ENCODE measurements at regions not wholly inside any gene's neighbourhood (a gene's known extent, or its start where the extent isn't known, plus 50 kb on each side); places are given as distances from the start of the nearest gene placed in this dataset.
"Not testable (repeated sequence)": the region's sequence is repeated elsewhere in the genome, so short reads cannot be mapped to it uniquely, and the experiment has no call there.

- Histone ChIP-seq H3K9ac (ENCODE audit: low read length) (no peak overlapping the region), H3K4ac (ENCODE audit: low read depth, low read length) (no peak overlapping the region), H3K4me1 (ENCODE audit: control insufficient read depth, low read depth, low read length) (no peaks in the 10 kb centered on the region), H2BK120ac (ENCODE audit: low read depth, low read length) (no peak overlapping the region), H3K79me1 (ENCODE audit: low read length) (no peaks in the 10 kb centered on the region), H3K27me3 (ENCODE audit: insufficient read depth, low read length, poor library complexity) (no peaks in the 10 kb centered on the region), H3K79me2 (ENCODE audit: control insufficient read depth, insufficient read depth, low read length) (no peaks in the 10 kb centered on the region), H2BK5ac (ENCODE audit: low read length) (no peak overlapping the region), H3K4me2 (ENCODE audit: low read length) (no peak overlapping the region), H3K36me3 (ENCODE audit: control insufficient read depth, insufficient read depth, low read length) (no peaks in the 10 kb centered on the region), H4K5ac (ENCODE audit: low read length) (no peak overlapping the region), H3K56ac (ENCODE audit: low read length) (no peak overlapping the region), H3K18ac (ENCODE audit: low read length) (no peak overlapping the region), H2BK15ac (replicated peaks; ENCODE audit: low read depth) (no peak overlapping the region), H3K4me3 (ENCODE audit: low read length) (no peak overlapping the region), H3K23ac (ENCODE audit: low read length) (no peak overlapping the region), H2AK5ac (ENCODE audit: low read length) (no peak overlapping the region), H3K27ac (ENCODE audit: low read depth, low read length) (no peak overlapping the region), H4K8ac (ENCODE audit: low read depth, low read length) (no peak overlapping the region)
- DNase-seq, result no peak
- WGBS (ENCODE audit: extremely low coverage, insufficient coverage, low lambda C conversion rate), result no CpG with 5 or more reads among the region's 3 CpGs
These were observed 80.4 kb upstream of the GNAQ start for GRCh38 chr9:78112004-78112403.

GRCh38 chr9:78109075-78109474 lies 77.5 kb upstream of the GNAQ start:
- no peak overlapping the region for H3K27ac ChIP-seq (ENCODE audit: low read depth, low read length)
- no CpG with 5 or more reads among the region's 2 CpGs for WGBS (ENCODE audit: extremely low coverage, insufficient coverage, low lambda C conversion rate)
- H3K79me2 ChIP-seq (ENCODE audit: control insufficient read depth, insufficient read depth, low read length), result no peaks in the 10 kb centered on the region
- no peak overlapping the region for H3K4ac ChIP-seq (ENCODE audit: low read depth, low read length)
- H3K27me3 ChIP-seq (ENCODE audit: insufficient read depth, low read length, poor library complexity), result no peaks in the 10 kb centered on the region
- H2BK5ac ChIP-seq (ENCODE audit: low read length), result no peak overlapping the region
- H3K9ac ChIP-seq (ENCODE audit: low read length), result no peak overlapping the region
- no peak overlapping the region for H4K5ac ChIP-seq (ENCODE audit: low read length)
- no peak overlapping the region for H2BK120ac ChIP-seq (ENCODE audit: low read depth, low read length)
- H3K79me1 ChIP-seq (ENCODE audit: low read length), result no peaks in the 10 kb centered on the region
- no peak overlapping the region for H4K8ac ChIP-seq (ENCODE audit: low read depth, low read length)
- H3K56ac ChIP-seq (ENCODE audit: low read length), result no peak overlapping the region
- H3K36me3 ChIP-seq (ENCODE audit: control insufficient read depth, insufficient read depth, low read length), result no peaks in the 10 kb centered on the region
- H3K4me3 ChIP-seq (ENCODE audit: low read length), result no peak overlapping the region
- no peak overlapping the region for H3K18ac ChIP-seq (ENCODE audit: low read length)
- H2BK15ac ChIP-seq (replicated peaks; ENCODE audit: low read depth), result no peak overlapping the region
- DNase-seq, result no peak
- H3K23ac ChIP-seq (ENCODE audit: low read length), result no peak overlapping the region
- H3K4me1 ChIP-seq (ENCODE audit: control insufficient read depth, low read depth, low read length), result no peaks in the 10 kb centered on the region
- H2AK5ac ChIP-seq (ENCODE audit: low read length), result no peak overlapping the region
- H3K4me2 ChIP-seq (ENCODE audit: low read length), result no peak overlapping the region

- H3K9ac ChIP-seq (ENCODE audit: low read length), result not testable (repeated sequence)
These were observed 75.0 kb upstream of the GNAQ start for GRCh38 chr9:78106586-78106985.

GRCh38 chr9:78103971-78104433 lies 72.4 kb upstream of the GNAQ start:
- Histone ChIP-seq H3K4me1 (ENCODE audit: control insufficient read depth, low read depth, low read length) (no peaks in the 10 kb centered on the region), H3K79me2 (ENCODE audit: control insufficient read depth, insufficient read depth, low read length) (no peaks in the 10 kb centered on the region), H3K9ac (ENCODE audit: low read length) (no peak overlapping the region), H3K27ac (ENCODE audit: low read depth, low read length) (no peak overlapping the region), H3K79me1 (ENCODE audit: low read length) (no peaks in the 10 kb centered on the region), H3K4me3 (ENCODE audit: low read length) (no peak overlapping the region), H3K27me3 (ENCODE audit: insufficient read depth, low read length, poor library complexity) (no peaks in the 10 kb centered on the region), H4K5ac (ENCODE audit: low read length) (no peak overlapping the region), H3K18ac (ENCODE audit: low read length) (no peak overlapping the region), H3K4ac (ENCODE audit: low read depth, low read length) (no peak overlapping the region), H2BK120ac (ENCODE audit: low read depth, low read length) (no peak overlapping the region), H2BK15ac (replicated peaks; ENCODE audit: low read depth) (no peak overlapping the region), H4K8ac (ENCODE audit: low read depth, low read length) (no peak overlapping the region), H3K4me2 (ENCODE audit: low read length) (no peak overlapping the region), H3K56ac (ENCODE audit: low read length) (no peak overlapping the region), H3K23ac (ENCODE audit: low read length) (no peak overlapping the region), H2AK5ac (ENCODE audit: low read length) (no peak overlapping the region), H3K36me3 (ENCODE audit: control insufficient read depth, insufficient read depth, low read length) (no peaks in the 10 kb centered on the region), H2BK5ac (ENCODE audit: low read length) (no peak overlapping the region)
- DNase-seq, result no peak
- WGBS (ENCODE audit: extremely low coverage, insufficient coverage, low lambda C conversion rate), result no CpG with 5 or more reads among the region's 6 CpGs

More at GRCh38 chr9:78106586-78106985, 75.0 kb upstream of the GNAQ start:
- not testable (repeated sequence) for H3K27ac ChIP-seq (ENCODE audit: low read depth, low read length); H3K4me3 ChIP-seq (ENCODE audit: low read length); H3K79me2 ChIP-seq (ENCODE audit: control insufficient read depth, insufficient read depth, low read length); H3K56ac ChIP-seq (ENCODE audit: low read length); H3K79me1 ChIP-seq (ENCODE audit: low read length); H2BK15ac ChIP-seq (replicated peaks; ENCODE audit: low read depth); H3K27me3 ChIP-seq (ENCODE audit: insufficient read depth, low read length, poor library complexity); H2AK5ac ChIP-seq (ENCODE audit: low read length); H3K4me1 ChIP-seq (ENCODE audit: control insufficient read depth, low read depth, low read length); H2BK5ac ChIP-seq (ENCODE audit: low read length); H2BK120ac ChIP-seq (ENCODE audit: low read depth, low read length); H3K4me2 ChIP-seq (ENCODE audit: low read length); H3K36me3 ChIP-seq (ENCODE audit: control insufficient read depth, insufficient read depth, low read length); H3K18ac ChIP-seq (ENCODE audit: low read length); H3K4ac ChIP-seq (ENCODE audit: low read depth, low read length); H4K5ac ChIP-seq (ENCODE audit: low read length); H4K8ac ChIP-seq (ENCODE audit: low read depth, low read length); DNase-seq; H3K23ac ChIP-seq (ENCODE audit: low read length)
- no CpG with 5 or more reads among the region's 8 CpGs for WGBS (ENCODE audit: extremely low coverage, insufficient coverage, low lambda C conversion rate)

GRCh38 chr9:78101247-78101646 lies 69.6 kb upstream of the GNAQ start:
- H3K27ac ChIP-seq (ENCODE audit: low read depth, low read length), result no peak overlapping the region
- WGBS (ENCODE audit: extremely low coverage, insufficient coverage, low lambda C conversion rate), result no CpG with 5 or more reads among the region's 2 CpGs
- no peak overlapping the region for H3K9ac ChIP-seq (ENCODE audit: low read length)
- H4K5ac ChIP-seq (ENCODE audit: low read length), result no peak overlapping the region
- no peak overlapping the region for H3K4me3 ChIP-seq (ENCODE audit: low read length)
- H3K23ac ChIP-seq (ENCODE audit: low read length), result no peak overlapping the region
- no peak overlapping the region for H3K18ac ChIP-seq (ENCODE audit: low read length)
- no peak overlapping the region for H2AK5ac ChIP-seq (ENCODE audit: low read length)
- H3K4me2 ChIP-seq (ENCODE audit: low read length), result no peak overlapping the region
- H3K4ac ChIP-seq (ENCODE audit: low read depth, low read length), result no peak overlapping the region
- no peak overlapping the region for H2BK15ac ChIP-seq (replicated peaks; ENCODE audit: low read depth)
- H2BK5ac ChIP-seq (ENCODE audit: low read length), result no peak overlapping the region
- no peaks in the 10 kb centered on the region for H3K36me3 ChIP-seq (ENCODE audit: control insufficient read depth, insufficient read depth, low read length)
- H3K4me1 ChIP-seq (ENCODE audit: control insufficient read depth, low read depth, low read length), result no peaks in the 10 kb centered on the region
- no peaks in the 10 kb centered on the region for H3K79me1 ChIP-seq (ENCODE audit: low read length)
- DNase-seq, result no peak
- H3K79me2 ChIP-seq (ENCODE audit: control insufficient read depth, insufficient read depth, low read length), result no peaks in the 10 kb centered on the region
- no peak overlapping the region for H2BK120ac ChIP-seq (ENCODE audit: low read depth, low read length)
- no peak overlapping the region for H4K8ac ChIP-seq (ENCODE audit: low read depth, low read length)
- H3K27me3 ChIP-seq (ENCODE audit: insufficient read depth, low read length, poor library complexity), result no peaks in the 10 kb centered on the region
- no peak overlapping the region for H3K56ac ChIP-seq (ENCODE audit: low read length)

- no peak for DNase-seq
- Histone ChIP-seq H3K18ac (ENCODE audit: low read length) (no peak overlapping the region), H3K56ac (ENCODE audit: low read length) (no peak overlapping the region), H3K27me3 (ENCODE audit: insufficient read depth, low read length, poor library complexity) (no peaks in the 10 kb centered on the region), H3K4ac (ENCODE audit: low read depth, low read length) (no peak overlapping the region), H3K4me2 (ENCODE audit: low read length) (no peak overlapping the region), H4K5ac (ENCODE audit: low read length) (no peak overlapping the region), H3K4me1 (ENCODE audit: control insufficient read depth, low read depth, low read length) (no peaks in the 10 kb centered on the region), H2BK15ac (replicated peaks; ENCODE audit: low read depth) (no peak overlapping the region), H3K23ac (ENCODE audit: low read length) (no peak overlapping the region), H3K4me3 (ENCODE audit: low read length) (no peak overlapping the region), H3K27ac (ENCODE audit: low read depth, low read length) (no peak overlapping the region), H2BK5ac (ENCODE audit: low read length) (no peak overlapping the region), H3K79me1 (ENCODE audit: low read length) (no peaks in the 10 kb centered on the region), H4K8ac (ENCODE audit: low read depth, low read length) (no peak overlapping the region), H3K79me2 (ENCODE audit: control insufficient read depth, insufficient read depth, low read length) (no peaks in the 10 kb centered on the region), H2BK120ac (ENCODE audit: low read depth, low read length) (no peak overlapping the region), H2AK5ac (ENCODE audit: low read length) (no peak overlapping the region), H3K9ac (ENCODE audit: low read length) (no peak overlapping the region), H3K36me3 (ENCODE audit: control insufficient read depth, insufficient read depth, low read length) (no peaks in the 10 kb centered on the region)
- no CpG with 5 or more reads among the region's 3 CpGs for WGBS (ENCODE audit: extremely low coverage, insufficient coverage, low lambda C conversion rate)
These were observed 65.9 kb upstream of the GNAQ start for GRCh38 chr9:78097541-78097940.

Data from mesendoderm (in vitro differentiated cells).